ENCODE measurements at regions not wholly inside any gene's neighbourhood (a gene's known extent, or its start where the extent isn't known, plus 50 kb on each side); places are given as distances from the start of the nearest gene placed in this dataset.
"Not testable (repeated sequence)": the region's sequence is repeated elsewhere in the genome, so short reads cannot be mapped to it uniquely, and the experiment has no call there.

DNA sequence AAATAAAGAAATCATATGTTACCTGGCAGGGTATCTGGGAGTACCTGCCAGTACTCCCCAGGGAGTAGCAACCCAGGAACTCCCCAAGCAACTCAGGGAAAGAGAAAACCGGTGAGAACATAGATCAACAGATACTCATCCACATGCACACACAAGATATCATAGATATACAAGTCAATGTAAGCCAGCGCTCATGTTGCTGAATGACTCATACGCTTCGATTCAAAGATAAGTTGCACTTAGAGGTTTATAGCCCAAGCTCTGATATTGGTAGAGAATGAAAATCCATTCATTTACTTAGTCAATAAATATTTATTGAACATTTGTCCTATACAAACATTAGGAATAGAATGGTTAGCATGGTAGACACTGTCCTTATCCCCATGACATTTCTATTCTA is 219.1 kb upstream of the TRPC7 start:
- WGBS, result 88% methylated on average over 4 of the region's 4 CpGs
- Histone ChIP-seq H3K36me3 (no peaks in the 10 kb centered on the region), H3K9me3 (no peaks in the 10 kb centered on the region), H3K4me1 (replicated peaks) (no peaks in the 10 kb centered on the region), H3K27me3 (replicated peaks; ENCODE audit: insufficient read depth) (no peaks in the 10 kb centered on the region), H3K4me3 (no peak overlapping the region), H3K27ac (no peak overlapping the region)
- intact Hi-C loops (cut with DNase I), result no loop called here
- no peak for DNase-seq (ENCODE audit: low spot score)
- TF ChIP-seq, protein P1, sequence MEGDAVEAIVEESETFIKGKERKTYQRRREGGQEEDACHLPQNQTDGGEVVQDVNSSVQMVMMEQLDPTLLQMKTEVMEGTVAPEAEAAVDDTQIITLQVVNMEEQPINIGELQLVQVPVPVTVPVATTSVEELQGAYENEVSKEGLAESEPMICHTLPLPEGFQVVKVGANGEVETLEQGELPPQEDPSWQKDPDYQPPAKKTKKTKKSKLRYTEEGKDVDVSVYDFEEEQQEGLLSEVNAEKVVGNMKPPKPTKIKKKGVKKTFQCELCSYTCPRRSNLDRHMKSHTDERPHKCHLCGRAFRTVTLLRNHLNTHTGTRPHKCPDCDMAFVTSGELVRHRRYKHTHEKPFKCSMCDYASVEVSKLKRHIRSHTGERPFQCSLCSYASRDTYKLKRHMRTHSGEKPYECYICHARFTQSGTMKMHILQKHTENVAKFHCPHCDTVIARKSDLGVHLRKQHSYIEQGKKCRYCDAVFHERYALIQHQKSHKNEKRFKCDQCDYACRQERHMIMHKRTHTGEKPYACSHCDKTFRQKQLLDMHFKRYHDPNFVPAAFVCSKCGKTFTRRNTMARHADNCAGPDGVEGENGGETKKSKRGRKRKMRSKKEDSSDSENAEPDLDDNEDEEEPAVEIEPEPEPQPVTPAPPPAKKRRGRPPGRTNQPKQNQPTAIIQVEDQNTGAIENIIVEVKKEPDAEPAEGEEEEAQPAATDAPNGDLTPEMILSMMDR (IDR thresholded peaks at IDR 0.05), result no peak
- TF ChIP-seq POLR2AphosphoS5 (IDR thresholded peaks at IDR 0.05), result no peak
- TF ChIP-seq POLR2A (IDR thresholded peaks at IDR 0.05), result no peak

DNA sequence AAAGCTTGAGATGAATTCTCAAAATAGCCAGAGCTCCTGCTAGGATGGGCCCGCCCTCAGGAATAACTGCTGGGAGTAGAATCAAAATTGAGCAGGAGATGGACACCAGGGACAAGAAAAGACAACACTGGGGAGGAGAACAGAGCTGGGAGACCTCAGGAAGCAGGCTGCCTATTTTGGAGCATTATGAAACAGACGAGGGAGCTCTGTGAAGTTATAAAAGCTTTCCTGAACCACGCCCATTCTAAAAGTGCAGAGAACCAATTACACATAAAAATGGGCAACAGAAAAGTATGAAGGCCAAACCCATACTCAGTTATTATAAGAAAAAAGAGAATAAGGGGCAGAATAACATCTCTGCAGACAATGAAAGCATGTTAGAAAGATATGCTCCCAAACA is 213.9 kb upstream of the TRPC7 start:
- Histone ChIP-seq H3K9me3 (no peaks in the 10 kb centered on the region), H3K27ac (no peak overlapping the region), H3K36me3 (no peaks in the 10 kb centered on the region), H3K4me3 (no peak overlapping the region), H3K27me3 (replicated peaks; ENCODE audit: insufficient read depth) (no peaks in the 10 kb centered on the region), H3K4me1 (replicated peaks) (no peaks in the 10 kb centered on the region)
- DNase-seq (ENCODE audit: low spot score), result no peak
- 46% methylated on average over 3 of the region's 3 CpGs for WGBS
- no peak for TF ChIP-seq POLR2A (IDR thresholded peaks at IDR 0.05)
- TF ChIP-seq, protein P1 (IDR thresholded peaks at IDR 0.05), result no peak
- TF ChIP-seq POLR2AphosphoS5 (IDR thresholded peaks at IDR 0.05), result no peak
- intact Hi-C loops (cut with DNase I), result no loop called here

GRCh38 chr5:136569875-136570274 is 204.5 kb upstream of the TRPC7 start:
- H3K27ac ChIP-seq; H3K9me3 ChIP-seq; H3K36me3 ChIP-seq; H3K4me1 ChIP-seq (replicated peaks); H3K4me3 ChIP-seq; DNase-seq (ENCODE audit: low spot score); intact Hi-C loops (cut with DNase I); H3K27me3 ChIP-seq (replicated peaks; ENCODE audit: insufficient read depth): not testable (repeated sequence)

GRCh38 chr5:136565457-136565856 is 200.1 kb upstream of the TRPC7 start:
- H3K27me3 ChIP-seq (replicated peaks; ENCODE audit: insufficient read depth); H3K4me3 ChIP-seq; H3K4me1 ChIP-seq (replicated peaks); intact Hi-C loops (cut with DNase I); H3K36me3 ChIP-seq; H3K27ac ChIP-seq; DNase-seq (ENCODE audit: low spot score); H3K9me3 ChIP-seq: not testable (repeated sequence)
- 44% methylated on average over 3 of the region's 3 CpGs for WGBS

DNA sequence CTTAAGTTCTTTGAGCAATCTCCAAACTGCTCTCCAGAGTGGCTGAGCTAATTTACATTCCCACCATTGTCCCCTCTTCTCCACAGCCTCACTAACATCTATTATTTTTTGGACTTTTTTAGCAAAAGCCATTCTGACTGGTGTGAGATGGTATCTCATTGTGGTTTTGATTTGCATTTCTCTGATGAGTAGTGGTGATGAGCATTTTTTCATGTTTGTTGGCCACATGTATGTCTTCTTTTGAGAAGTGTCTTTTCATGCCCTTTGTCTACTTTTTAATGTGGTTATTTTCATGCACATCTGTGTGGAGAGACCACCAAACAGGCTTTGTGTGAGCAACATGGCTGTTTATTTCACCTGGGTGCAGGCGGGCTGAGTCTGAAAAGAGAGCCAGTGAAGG is 199.7 kb upstream of the TRPC7 start:
- DNase-seq (ENCODE audit: low spot score); H3K27ac ChIP-seq; H3K4me3 ChIP-seq; H3K9me3 ChIP-seq; H3K36me3 ChIP-seq; H3K27me3 ChIP-seq (replicated peaks; ENCODE audit: insufficient read depth); intact Hi-C loops (cut with DNase I); H3K4me1 ChIP-seq (replicated peaks): not testable (repeated sequence)
- WGBS, result 50% methylated on average over 1 of the region's 1 CpG

DNA sequence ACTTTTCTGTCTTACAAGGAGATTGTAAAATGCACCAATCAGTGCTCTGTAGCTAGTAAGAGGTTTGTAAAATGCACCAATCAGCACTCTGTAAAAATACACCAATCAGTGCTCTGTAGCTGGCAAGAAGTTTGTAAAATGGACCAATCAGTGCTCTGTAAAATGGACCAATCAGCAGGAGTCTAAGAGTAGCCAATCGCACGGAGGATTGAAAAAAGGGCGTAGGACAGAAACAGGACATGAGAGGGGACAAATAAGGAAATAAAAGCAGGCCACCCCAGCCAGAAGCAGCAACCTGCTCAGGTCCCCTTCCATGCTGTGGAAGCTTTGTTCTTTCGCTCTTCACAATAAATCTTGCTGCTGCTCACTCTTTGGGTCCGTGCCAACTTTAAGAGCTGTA is 199.1 kb upstream of the TRPC7 start:
- 75% methylated on average over 5 of the region's 5 CpGs for WGBS
- H3K36me3 ChIP-seq; H3K27me3 ChIP-seq (replicated peaks; ENCODE audit: insufficient read depth); H3K4me1 ChIP-seq (replicated peaks); DNase-seq (ENCODE audit: low spot score); intact Hi-C loops (cut with DNase I); H3K4me3 ChIP-seq; H3K27ac ChIP-seq; H3K9me3 ChIP-seq: not testable (repeated sequence)

- 63% methylated on average over 6 of the region's 6 CpGs for WGBS
- DNase-seq (ENCODE audit: low spot score), result no peak
These were observed 198.1 kb upstream of the TRPC7 start for GRCh38 chr5:136563489-136563888.

More at GRCh38 chr5:136563489-136563888, 198.1 kb upstream of the TRPC7 start:
- Histone ChIP-seq H3K9me3 (no peaks in the 10 kb centered on the region), H3K4me1 (replicated peaks) (no peaks in the 10 kb centered on the region), H3K4me3 (no peak overlapping the region), H3K27ac (no peak overlapping the region), H3K27me3 (replicated peaks; ENCODE audit: insufficient read depth) (no peaks in the 10 kb centered on the region), H3K36me3 (no peaks in the 10 kb centered on the region)
- intact Hi-C loops (cut with DNase I), result no loop called here
- TF ChIP-seq POLR2A (IDR thresholded peaks at IDR 0.05) (no peak), POLR2AphosphoS5 (IDR thresholded peaks at IDR 0.05) (no peak)
- TF ChIP-seq, protein P1 (IDR thresholded peaks at IDR 0.05), result no peak

Data from prostate gland (tissue), 2 donors.